Liver (tissue), 7 donors: ENCODE measurements at regions not wholly inside any gene's neighbourhood (a gene's known extent, or its start where the extent isn't known, plus 50 kb on each side); places are given as distances from the start of the nearest gene placed in this dataset.

ENCODE experiments used
- DNase-seq: peaks from one replicate; pipeline ENCODE4 v3.0.0-alpha.2; 2017; ENCODE audit warnings: low spot score
- H3K27ac ChIP-seq, 2 donors: one replicate each; pipeline ENCODE4 v1.7.0; 2013; ENCODE audit warnings: inconsistent platforms in 2 of 2, low read length in 2 of 2, control low read depth in 1 of 2, low read depth in 1 of 2, mild to moderate bottlenecking in 1 of 2
- H3K27me3 ChIP-seq, 4 donors: one replicate each; pipeline versions ENCODE4 v1.6.1 to v1.7.0; 2013; ENCODE audit warnings: low read length in 3 of 4, inconsistent platforms in 1 of 4, mild to moderate bottlenecking in 1 of 4, moderate library complexity in 1 of 4; ENCODE audit not compliant: control insufficient read depth in 4 of 4, insufficient read depth in 4 of 4
- H3K36me3 ChIP-seq, 4 donors: one replicate each; pipeline versions ENCODE4 v1.6.1 to v1.7.0; 2013; ENCODE audit warnings: low read length in 3 of 4, mild to moderate bottlenecking in 3 of 4, low read depth in 1 of 4, moderate library complexity in 1 of 4; ENCODE audit not compliant: control insufficient read depth in 4 of 4, insufficient read depth in 3 of 4
- H3K4me1 ChIP-seq, 4 donors: one replicate each; pipeline versions ENCODE4 v1.6.1 to v1.7.0; 2013; ENCODE audit warnings: low read length in 3 of 4, mild to moderate bottlenecking in 3 of 4, moderate library complexity in 1 of 4; ENCODE audit not compliant: control insufficient read depth in 4 of 4, insufficient read depth in 4 of 4
- H3K4me3 ChIP-seq, 3 donors: one replicate each; pipeline versions ENCODE4 v1.6.1 to v1.7.0; 2013; ENCODE audit warnings: low read length in 3 of 3, control low read depth in 1 of 3, low read depth in 1 of 3, mild to moderate bottlenecking in 1 of 3
- H3K9ac ChIP-seq, 2 donors: one replicate each; pipeline ENCODE4 v1.7.0; 2013; ENCODE audit warnings: low read length in 2 of 2, mild to moderate bottlenecking in 2 of 2, moderate library complexity in 2 of 2, control low read depth in 1 of 2, low read depth in 1 of 2
- H3K9me3 ChIP-seq, 4 donors: one replicate each; pipeline versions ENCODE4 v1.6.1 to v1.7.0; 2013; ENCODE audit warnings: low read length in 3 of 4; ENCODE audit not compliant: control insufficient read depth in 4 of 4
- FOXA1 ChIP-seq: IDR thresholded peaks from 2 replicates; pipeline ENCODE4 v1.6.1; 2016; ENCODE audit warnings: antibody characterized with exemption
- GABPA ChIP-seq, 2 donors: IDR thresholded peaks in 1 of 2; conservative IDR thresholded peaks in 1 of 2; 2 replicates each; pipeline ENCODE4 v1.6.1; 2016; ENCODE audit warnings: antibody characterized with exemption in 2 of 2, mild to moderate bottlenecking in 1 of 2, moderate library complexity in 1 of 2
- HNF4A ChIP-seq, 2 donors: conservative IDR thresholded peaks; 2 replicates each; pipeline ENCODE4 v1.6.1; 2016; ENCODE audit warnings: antibody characterized with exemption in 2 of 2, mild to moderate bottlenecking in 2 of 2
- HNF4G ChIP-seq: IDR thresholded peaks from 2 replicates; pipeline ENCODE4 v1.6.1; 2016; ENCODE audit warnings: antibody characterized with exemption
- JUND ChIP-seq, 2 donors: IDR thresholded peaks; 2 replicates each; pipeline ENCODE4 v1.6.1; 2016; ENCODE audit warnings: antibody characterized with exemption in 2 of 2
- NR2F2 ChIP-seq: IDR thresholded peaks from 2 replicates; pipeline ENCODE4 v1.6.1; 2016; ENCODE audit warnings: antibody characterized with exemption
- RAD21 ChIP-seq, 2 donors: IDR thresholded peaks; 2 replicates each; pipeline ENCODE4 v1.6.1; 2016; ENCODE audit warnings: antibody characterized with exemption in 2 of 2, mild to moderate bottlenecking in 2 of 2
- REST ChIP-seq: IDR thresholded peaks from 2 replicates; pipeline ENCODE4 v1.6.1; 2016; ENCODE audit warnings: antibody characterized with exemption, mild to moderate bottlenecking
- SP1 ChIP-seq: IDR thresholded peaks from 2 replicates; pipeline ENCODE4 v1.6.1; 2018; ENCODE audit warnings: antibody characterized with exemption, mild to moderate bottlenecking
- TAF1 ChIP-seq: conservative IDR thresholded peaks from 2 replicates; pipeline ENCODE4 v1.6.1; 2016; ENCODE audit warnings: antibody characterized with exemption, mild to moderate bottlenecking
- WGBS: extraction: QIAGEN DNeasy Blood & Tissue Kit; methylation state at CpG from one replicate; pipeline ENCODE4 v1.1.7; 2013; 5-methylcytosine and 5-hydroxymethylcytosine counted together
- TF ChIP-seq, protein P1 (sequence below): IDR thresholded peaks from 2 replicates; pipeline ENCODE4 v1.6.1; 2016; ENCODE audit warnings: antibody characterized with exemption
- TF ChIP-seq, protein P2 (sequence below): IDR thresholded peaks from 2 replicates; pipeline ENCODE4 v1.6.1; 2016; ENCODE audit warnings: antibody characterized with exemption
- donor health status: healthy.
- donor health status: healthy.
- donor health status: healthy.
- donor health status: healthy.

DNA sequence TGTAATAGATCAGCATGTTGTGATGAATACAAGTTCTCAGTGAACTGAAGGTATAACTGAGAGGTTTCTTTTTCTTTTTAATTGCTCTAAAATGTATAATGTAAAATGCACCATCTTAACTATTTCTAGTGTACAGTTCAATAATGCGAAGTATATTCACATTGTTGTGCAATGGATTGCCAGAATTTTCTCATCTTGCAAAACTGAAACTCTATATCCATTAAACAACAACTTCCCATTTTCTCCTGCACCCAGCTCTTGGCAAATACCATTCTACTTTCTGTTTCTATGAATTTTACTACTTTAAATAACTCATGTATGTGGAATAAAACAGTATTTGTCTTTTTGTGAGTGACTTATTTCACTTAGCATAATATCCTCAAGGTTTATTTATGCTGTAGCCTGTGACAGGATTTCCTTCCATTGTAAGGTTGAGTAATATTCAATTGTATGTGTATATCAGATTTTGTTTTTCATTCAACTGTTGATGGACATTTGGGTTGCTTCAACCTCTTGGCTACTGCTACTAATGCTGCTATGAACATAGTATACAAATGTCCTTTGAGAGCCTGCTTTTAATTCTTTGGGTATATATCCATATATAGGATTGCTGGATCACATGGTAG is 53.5 kb upstream of the NPFFR2 start:
- H3K27ac ChIP-seq = no peak overlapping the region
- no peak overlapping the region for H3K4me3 ChIP-seq
- 89% methylated on average over 1 of the region's 1 CpG for WGBS
- H3K9me3 ChIP-seq = no peaks in the 10 kb centered on the region
- no peak for TF ChIP-seq HNF4G
- TF ChIP-seq, protein P1, sequence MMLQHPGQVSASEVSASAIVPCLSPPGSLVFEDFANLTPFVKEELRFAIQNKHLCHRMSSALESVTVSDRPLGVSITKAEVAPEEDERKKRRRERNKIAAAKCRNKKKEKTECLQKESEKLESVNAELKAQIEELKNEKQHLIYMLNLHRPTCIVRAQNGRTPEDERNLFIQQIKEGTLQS = no peak
- no peak for TF ChIP-seq JUND (IDR thresholded peaks at IDR 0.05)
- TF ChIP-seq FOXA1 = no peak
- TF ChIP-seq SP1 = no peak
- H3K4me1 ChIP-seq = peaks cover 0 to 3% (median 0%) of the 10 kb centered on the region in 4 donors
- H3K36me3 ChIP-seq = no peaks in the 10 kb centered on the region
- no peaks in the 10 kb centered on the region for H3K27me3 ChIP-seq
- no peak overlapping the region for H3K9ac ChIP-seq
- DNase-seq = no peak

- no peak overlapping the region for H3K9ac ChIP-seq
- DNase-seq = no peak
- no peaks in the 10 kb centered on the region for H3K36me3 ChIP-seq
- no peaks in the 10 kb centered on the region for H3K9me3 ChIP-seq
- no peak overlapping the region for H3K4me3 ChIP-seq
- TF ChIP-seq GABPA (IDR thresholded peaks at IDR 0.05 in 1 of 2, conservative IDR thresholded peaks at IDR 0.05 in 1 of 2) (no peak), NR2F2 (no peak), HNF4A (conservative IDR thresholded peaks at IDR 0.05) (no peak), REST (no peak), JUND (IDR thresholded peaks at IDR 0.05) (no peak), SP1 (no peak), RAD21 (IDR thresholded peaks at IDR 0.05) (no peak), TAF1 (no peak)
- TF ChIP-seq, protein P2, sequence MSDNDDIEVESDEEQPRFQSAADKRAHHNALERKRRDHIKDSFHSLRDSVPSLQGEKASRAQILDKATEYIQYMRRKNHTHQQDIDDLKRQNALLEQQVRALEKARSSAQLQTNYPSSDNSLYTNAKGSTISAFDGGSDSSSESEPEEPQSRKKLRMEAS = no peak
- 87% methylated on average over 2 of the region's 2 CpGs for WGBS
- no peaks in the 10 kb centered on the region for H3K27me3 ChIP-seq
- no peaks in the 10 kb centered on the region for H3K4me1 ChIP-seq
- H3K27ac ChIP-seq = no peak overlapping the region
Observed at GRCh38 chr4:71980976-71981375, 50.8 kb upstream of the NPFFR2 start.
